ENCODE measurements at regions not wholly inside any gene's neighbourhood (a gene's known extent, or its start where the extent isn't known, plus 50 kb on each side); places are given as distances from the start of the nearest gene placed in this dataset.

DNA sequence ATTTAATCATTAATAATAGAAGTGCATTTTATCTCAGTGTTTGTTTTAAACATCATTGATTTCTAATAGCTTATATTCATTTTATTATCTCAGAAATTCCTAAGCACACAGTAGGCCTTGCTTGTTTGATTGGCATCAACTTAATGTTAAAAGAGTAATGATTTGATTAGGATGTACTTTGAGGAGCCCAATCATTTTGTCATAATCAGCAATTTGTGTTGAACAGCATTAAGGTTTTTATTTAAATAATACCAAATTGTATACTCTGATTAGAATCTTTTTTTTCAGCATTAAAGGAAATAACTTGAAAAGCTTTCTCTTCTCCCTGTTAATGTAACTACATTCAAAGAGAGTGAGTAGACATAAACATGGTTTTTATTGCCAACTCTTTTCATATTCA lies 2262.0 kb upstream of the TENM3 start:
- H3K27ac ChIP-seq (ENCODE audit: low read depth, low read length) = no peak overlapping the region
- no peaks in the 10 kb centered on the region for H3K36me3 ChIP-seq (ENCODE audit: control insufficient read depth, insufficient read depth, low read length)
- no peaks in the 10 kb centered on the region for H3K27me3 ChIP-seq (ENCODE audit: control insufficient read depth, insufficient read depth, low read length)
- DNase-seq (ENCODE audit: low read depth in 4 of 6, low spot score in 6 of 6) = no peak
- H3K4me3 ChIP-seq (ENCODE audit: low read depth, low read length) = no peak overlapping the region
- H3K9me3 ChIP-seq (ENCODE audit: control insufficient read depth, insufficient read depth, low read length) = no peaks in the 10 kb centered on the region
- no peaks in the 10 kb centered on the region for H3K4me1 ChIP-seq (ENCODE audit: control insufficient read depth, insufficient read depth, low read length)

DNA sequence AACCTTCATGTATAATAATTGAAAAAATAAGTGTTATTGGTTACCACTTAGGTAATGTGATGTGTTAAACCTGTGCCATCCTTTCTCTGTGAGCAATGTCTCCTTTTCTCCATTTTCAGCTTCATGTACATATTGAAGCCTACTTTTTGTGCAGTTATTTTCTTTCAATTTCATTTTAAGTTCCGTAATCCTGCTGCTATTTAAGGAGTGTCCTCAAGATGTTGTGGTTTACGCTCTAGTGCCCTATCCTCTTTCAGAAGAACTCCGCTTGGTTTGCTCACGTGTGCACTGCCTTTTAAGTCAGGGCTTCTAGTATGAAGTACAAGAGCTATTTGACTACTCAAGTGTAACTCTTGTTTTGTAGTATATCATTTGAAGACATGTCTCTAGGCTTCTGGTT lies 2253.2 kb upstream of the TENM3 start:
- no peaks in the 10 kb centered on the region for H3K36me3 ChIP-seq (ENCODE audit: control insufficient read depth, insufficient read depth, low read length)
- H3K27ac ChIP-seq (ENCODE audit: low read depth, low read length) = no peak overlapping the region
- WGBS (ENCODE audit: insufficient coverage) = no CpG with 5 or more reads among the region's 4 CpGs
- no peaks in the 10 kb centered on the region for H3K9me3 ChIP-seq (ENCODE audit: control insufficient read depth, insufficient read depth, low read length)
- no peak for DNase-seq (ENCODE audit: low read depth in 4 of 6, low spot score in 6 of 6)
- H3K27me3 ChIP-seq (ENCODE audit: control insufficient read depth, insufficient read depth, low read length) = no peaks in the 10 kb centered on the region
- no peaks in the 10 kb centered on the region for H3K4me1 ChIP-seq (ENCODE audit: control insufficient read depth, insufficient read depth, low read length)
- H3K4me3 ChIP-seq (ENCODE audit: low read depth, low read length) = no peak overlapping the region

- no peak for DNase-seq (ENCODE audit: low read depth in 4 of 6, low spot score in 6 of 6)
- WGBS (ENCODE audit: insufficient coverage) = no CpG with 5 or more reads among the region's 2 CpGs
- Histone ChIP-seq H3K27me3 (ENCODE audit: control insufficient read depth, insufficient read depth, low read length) (no peaks in the 10 kb centered on the region), H3K4me3 (ENCODE audit: low read depth, low read length) (no peak overlapping the region), H3K27ac (ENCODE audit: low read depth, low read length) (no peak overlapping the region), H3K4me1 (ENCODE audit: control insufficient read depth, insufficient read depth, low read length) (no peaks in the 10 kb centered on the region), H3K9me3 (ENCODE audit: control insufficient read depth, insufficient read depth, low read length) (no peaks in the 10 kb centered on the region), H3K36me3 (ENCODE audit: control insufficient read depth, insufficient read depth, low read length) (no peaks in the 10 kb centered on the region)
Observed at GRCh38 chr4:180009316-180009715, 2233.9 kb upstream of the TENM3 start.

DNA sequence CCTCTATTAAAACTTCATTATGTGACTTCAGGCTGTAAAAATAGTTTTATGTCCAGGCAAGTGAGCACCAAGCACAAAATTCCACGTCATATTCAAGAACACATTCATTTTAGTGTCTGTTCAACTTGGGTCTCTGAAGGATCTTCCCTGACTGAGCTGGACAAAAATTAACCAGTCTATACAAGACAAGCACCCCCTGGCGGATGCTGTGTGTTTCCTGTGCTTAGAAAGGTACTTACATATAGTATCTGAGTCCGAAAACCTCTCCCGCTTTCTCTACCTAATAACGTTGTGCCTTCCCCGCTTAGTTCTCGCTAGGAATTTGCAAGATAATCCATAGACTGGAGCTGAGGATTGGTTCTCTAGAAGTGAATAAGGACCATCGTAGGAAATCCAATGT lies 2214.5 kb upstream of the TENM3 start:
- peak in 5 of 6 donors; percentile 5 to 50 (median 9) for DNase-seq (ENCODE audit: low read depth in 4 of 6, low spot score in 6 of 6)
- no CpG with 5 or more reads among the region's 8 CpGs for WGBS (ENCODE audit: insufficient coverage)
- Histone ChIP-seq H3K9me3 (ENCODE audit: control insufficient read depth, insufficient read depth, low read length) (no peaks in the 10 kb centered on the region), H3K4me3 (ENCODE audit: low read depth, low read length) (no peak overlapping the region), H3K4me1 (ENCODE audit: control insufficient read depth, insufficient read depth, low read length) (no peaks in the 10 kb centered on the region), H3K36me3 (ENCODE audit: control insufficient read depth, insufficient read depth, low read length) (no peaks in the 10 kb centered on the region), H3K27me3 (ENCODE audit: control insufficient read depth, insufficient read depth, low read length) (no peaks in the 10 kb centered on the region), H3K27ac (ENCODE audit: low read depth, low read length) (no peak overlapping the region)

GRCh38 chr4:180031330-180031729 lies 2211.9 kb upstream of the TENM3 start:
- no peak for DNase-seq (ENCODE audit: low read depth in 4 of 6, low spot score in 6 of 6)
- Histone ChIP-seq H3K4me1 (ENCODE audit: control insufficient read depth, insufficient read depth, low read length) (no peaks in the 10 kb centered on the region), H3K9me3 (ENCODE audit: control insufficient read depth, insufficient read depth, low read length) (no peaks in the 10 kb centered on the region), H3K36me3 (ENCODE audit: control insufficient read depth, insufficient read depth, low read length) (no peaks in the 10 kb centered on the region), H3K4me3 (ENCODE audit: low read depth, low read length) (no peak overlapping the region), H3K27me3 (ENCODE audit: control insufficient read depth, insufficient read depth, low read length) (no peaks in the 10 kb centered on the region), H3K27ac (ENCODE audit: low read depth, low read length) (no peak overlapping the region)
- no CpG with 5 or more reads among the region's 1 CpG for WGBS (ENCODE audit: insufficient coverage)

- no peak overlapping the region for H3K4me3 ChIP-seq (ENCODE audit: low read depth, low read length)
- H3K9me3 ChIP-seq (ENCODE audit: control insufficient read depth, insufficient read depth, low read length) = no peaks in the 10 kb centered on the region
- no peaks in the 10 kb centered on the region for H3K36me3 ChIP-seq (ENCODE audit: control insufficient read depth, insufficient read depth, low read length)
- H3K4me1 ChIP-seq (ENCODE audit: control insufficient read depth, insufficient read depth, low read length) = no peaks in the 10 kb centered on the region
- H3K27me3 ChIP-seq (ENCODE audit: control insufficient read depth, insufficient read depth, low read length) = no peaks in the 10 kb centered on the region
- WGBS (ENCODE audit: insufficient coverage) = no CpG with 5 or more reads among the region's 1 CpG
- no peak overlapping the region for H3K27ac ChIP-seq (ENCODE audit: low read depth, low read length)
- DNase-seq (ENCODE audit: low read depth in 4 of 6, low spot score in 6 of 6) = no peak
Observed at GRCh38 chr4:180041576-180041975, 2201.6 kb upstream of the TENM3 start.

GRCh38 chr4:180052629-180053028 lies 2190.6 kb upstream of the TENM3 start:
- 60% methylated on average over 1 of the region's 7 CpGs for WGBS (ENCODE audit: insufficient coverage)
- Histone ChIP-seq H3K27ac (ENCODE audit: low read depth, low read length) (no peak overlapping the region), H3K9me3 (ENCODE audit: control insufficient read depth, insufficient read depth, low read length) (no peaks in the 10 kb centered on the region), H3K4me3 (ENCODE audit: low read depth, low read length) (no peak overlapping the region), H3K36me3 (ENCODE audit: control insufficient read depth, insufficient read depth, low read length) (no peaks in the 10 kb centered on the region), H3K4me1 (ENCODE audit: control insufficient read depth, insufficient read depth, low read length) (peaks cover 2% of the 10 kb centered on the region), H3K27me3 (ENCODE audit: control insufficient read depth, insufficient read depth, low read length) (peaks cover 6% of the 10 kb centered on the region)
- no peak for DNase-seq (ENCODE audit: low read depth in 4 of 6, low spot score in 6 of 6)

GRCh38 chr4:180054291-180054690 lies 2188.9 kb upstream of the TENM3 start:
- DNase-seq (ENCODE audit: low read depth in 4 of 6, low spot score in 6 of 6) = no peak
- 82% methylated on average over 4 of the region's 4 CpGs for WGBS (ENCODE audit: insufficient coverage)
- peaks cover 10% of the 10 kb centered on the region for H3K4me1 ChIP-seq (ENCODE audit: control insufficient read depth, insufficient read depth, low read length)
- H3K27ac ChIP-seq (ENCODE audit: low read depth, low read length) = no peak overlapping the region
- peaks cover 10% of the 10 kb centered on the region for H3K27me3 ChIP-seq (ENCODE audit: control insufficient read depth, insufficient read depth, low read length)
- no peak overlapping the region for H3K4me3 ChIP-seq (ENCODE audit: low read depth, low read length)
- no peaks in the 10 kb centered on the region for H3K36me3 ChIP-seq (ENCODE audit: control insufficient read depth, insufficient read depth, low read length)
- H3K9me3 ChIP-seq (ENCODE audit: control insufficient read depth, insufficient read depth, low read length) = no peaks in the 10 kb centered on the region

DNA sequence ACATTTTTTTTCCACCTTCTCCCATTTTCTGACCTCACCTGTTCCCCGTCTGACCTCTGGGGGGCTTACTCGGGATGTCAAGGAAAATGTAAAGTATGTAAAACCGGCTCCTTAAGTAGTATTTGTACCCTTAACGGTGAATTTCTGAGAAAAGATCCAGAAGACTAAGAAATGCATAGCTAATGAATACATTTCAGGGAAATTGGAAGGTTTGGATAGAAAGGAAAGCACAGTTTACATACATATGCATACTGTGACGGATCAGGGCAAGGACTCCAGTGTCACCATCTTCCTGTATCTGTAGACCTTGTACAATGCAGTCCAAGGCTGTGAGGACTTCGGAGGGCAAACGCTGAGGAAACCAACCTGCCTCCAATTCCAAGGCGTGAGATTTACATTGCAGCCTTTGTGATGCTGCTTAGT lies 2185.9 kb upstream of the TENM3 start:
- WGBS (ENCODE audit: insufficient coverage) = 14% methylated on average over 1 of the region's 8 CpGs
- no peaks in the 10 kb centered on the region for H3K36me3 ChIP-seq (ENCODE audit: control insufficient read depth, insufficient read depth, low read length)
- H3K4me1 ChIP-seq (ENCODE audit: control insufficient read depth, insufficient read depth, low read length) = peaks cover 15% of the 10 kb centered on the region
- peak; percentile 20 to 88 (median 44) for DNase-seq (ENCODE audit: low read depth in 4 of 6, low spot score in 6 of 6)
- peaks cover 14% of the 10 kb centered on the region for H3K27me3 ChIP-seq (ENCODE audit: control insufficient read depth, insufficient read depth, low read length)
- peak overlapping the region; percentile 74 for H3K27ac ChIP-seq (ENCODE audit: low read depth, low read length)
- H3K4me3 ChIP-seq (ENCODE audit: low read depth, low read length) = peak overlapping the region; percentile 74
- no peaks in the 10 kb centered on the region for H3K9me3 ChIP-seq (ENCODE audit: control insufficient read depth, insufficient read depth, low read length)

DNA sequence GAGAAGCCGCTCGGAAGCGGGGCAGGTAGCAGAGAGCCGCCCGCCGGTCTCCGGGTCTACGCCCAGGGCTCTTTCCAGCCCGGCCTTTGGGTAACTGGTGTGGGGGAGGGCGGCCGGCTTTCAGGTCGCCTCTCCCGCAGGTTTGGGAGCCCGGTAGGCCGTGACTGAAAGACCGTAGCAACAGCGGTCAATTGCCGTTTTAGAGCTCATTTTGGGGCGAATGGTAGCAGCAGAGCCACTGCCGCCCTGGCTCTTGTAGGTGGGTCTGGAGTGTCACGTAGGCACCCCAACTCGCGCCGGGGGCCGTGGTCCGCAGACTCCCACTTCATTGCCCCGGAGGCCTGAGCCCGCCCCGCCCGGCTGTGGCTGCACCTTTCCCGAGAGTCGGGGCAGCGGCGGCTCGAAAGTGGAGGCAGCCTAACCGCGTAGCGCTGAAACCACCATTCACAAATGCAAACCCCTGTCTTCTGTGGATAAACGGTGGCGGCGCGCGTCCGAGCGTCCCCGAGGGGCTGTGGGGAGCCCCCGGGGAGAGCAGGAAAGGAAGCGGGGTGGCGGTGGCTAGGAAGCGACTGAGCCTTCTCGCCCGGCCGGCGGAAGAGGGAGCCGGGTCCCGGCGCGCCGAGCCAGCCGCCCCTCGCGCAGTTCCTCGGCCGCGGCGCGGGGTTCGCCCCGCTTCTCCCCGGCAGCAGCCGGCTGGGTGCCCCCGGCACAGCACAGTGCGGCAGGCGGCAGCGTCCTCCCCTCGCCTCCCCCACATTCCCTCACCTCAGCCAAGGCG lies 2185.1 kb upstream of the TENM3 start:
- peaks cover 14% of the 10 kb centered on the region for H3K27me3 ChIP-seq (ENCODE audit: control insufficient read depth, insufficient read depth, low read length)

More for the DNA sequence above, 2185.1 kb upstream of the TENM3 start:
- Histone ChIP-seq H3K9me3 (ENCODE audit: control insufficient read depth, insufficient read depth, low read length) (no peaks in the 10 kb centered on the region), H3K4me1 (ENCODE audit: control insufficient read depth, insufficient read depth, low read length) (peaks cover 15% of the 10 kb centered on the region), H3K4me3 (ENCODE audit: low read depth, low read length) (peak overlapping the region; percentile 74), H3K36me3 (ENCODE audit: control insufficient read depth, insufficient read depth, low read length) (no peaks in the 10 kb centered on the region), H3K27ac (ENCODE audit: low read depth, low read length) (peak overlapping the region; percentile 74)
- peak; percentile 23 to 79 (median 30) for DNase-seq (ENCODE audit: low read depth in 4 of 6, low spot score in 6 of 6)
- under 1% methylated on average over 71 of the region's 77 CpGs for WGBS (ENCODE audit: insufficient coverage)

Data from spinal cord (tissue), 9 donors.